Stomach (tissue), 8 donors: ENCODE measurements at regions not wholly inside any gene's neighbourhood (a gene's known extent, or its start where the extent isn't known, plus 50 kb on each side); places are given as distances from the start of the nearest gene placed in this dataset.

ENCODE experiments used
- DNase-seq, 2 donors: peaks; one replicate each; pipeline versions ENCODE4 v3.0.0 to v3.0.0-alpha.2; 2013 to 2019
- H3K27ac ChIP-seq, 5 donors: fragments of 200-600 bp in 4 of 5; sonication (generic) in 4 of 5; one replicate each; pipeline ENCODE4 v1.5.1; 2013 to 2019; ENCODE audit warnings: mild to moderate bottlenecking in 1 of 5, moderate library complexity in 1 of 5
- H3K27me3 ChIP-seq, 3 donors: fragments of 200-600 bp; sonication (generic); one replicate each; pipeline ENCODE4 v1.5.1; 2017 to 2019; ENCODE audit warnings: mixed run types in 1 of 3
- H3K36me3 ChIP-seq, 4 donors: fragments of 200-600 bp; sonication (generic); 1 replicate in 3 of 4; 2 replicates in 1 of 4; pipeline ENCODE4 v1.5.1; 2016 to 2019
- H3K4me1 ChIP-seq, 4 donors: fragments of 200-600 bp; sonication (generic); one replicate each; pipeline ENCODE4 v1.5.1; 2016 to 2019
- H3K4me3 ChIP-seq, 4 donors: fragments of 200-600 bp; sonication (generic) in 3 of 4; one replicate each; pipeline ENCODE4 v1.5.1; 2016 to 2019; ENCODE audit warnings: mild to moderate bottlenecking in 1 of 4
- H3K9me3 ChIP-seq, 4 donors: fragments of 200-600 bp; sonication (generic); one replicate each; pipeline ENCODE4 v1.5.1; 2016 to 2019
- EP300 ChIP-seq: sonication (generic); formaldehyde crosslinking; IDR thresholded peaks from one replicate; pipeline ENCODE4 v1.6.1; 2017; ENCODE audit warnings: antibody characterized with exemption
- POLR2A ChIP-seq, 4 donors: fragments of 450-650 bp; IDR thresholded peaks; one replicate each; pipeline ENCODE4 v1.6.1; 2016; ENCODE audit warnings: antibody characterized with exemption in 4 of 4, control low read depth in 2 of 4, mild to moderate bottlenecking in 1 of 4, moderate library complexity in 1 of 4
- POLR2AphosphoS5 ChIP-seq, 3 donors: sonication (generic); formaldehyde crosslinking; IDR thresholded peaks; one replicate each; pipeline ENCODE4 v1.6.1; 2016; ENCODE audit warnings: antibody characterized with exemption in 3 of 3
- WGBS, 5 donors: extraction: QIAGEN DNeasy Blood & Tissue Kit in 3 of 5; methylation state at CpG; one replicate each; pipeline versions ENCODE4 v1.1.5 to v1.1.7; 2013 to 2018; 5-methylcytosine and 5-hydroxymethylcytosine counted together
- intact Hi-C: fragments of 100-400 bp; cut with DNase I; formaldehyde crosslinking; loops from one replicate; pipeline ENCODE4 v1.15.1; 2023; ENCODE audit warnings: low total_unique reads
- TF ChIP-seq, protein P1 (sequence below), 7 experiments: fragments of 450-650 bp in 4 of 7; fragments of 200-600 bp in 3 of 7; sonication (generic) in 3 of 7; IDR thresholded peaks; one replicate each; pipeline ENCODE4 v1.5.1; 2016 to 2019; ENCODE audit warnings: antibody characterized with exemption in 7 of 7, control low read depth in 2 of 7, mild to moderate bottlenecking in 1 of 7
- donor health status: healthy with polysubstance abuse.
- donor health status: Bipolar disorder and iron deficiency.
- donor health status: healthy.

DNA sequence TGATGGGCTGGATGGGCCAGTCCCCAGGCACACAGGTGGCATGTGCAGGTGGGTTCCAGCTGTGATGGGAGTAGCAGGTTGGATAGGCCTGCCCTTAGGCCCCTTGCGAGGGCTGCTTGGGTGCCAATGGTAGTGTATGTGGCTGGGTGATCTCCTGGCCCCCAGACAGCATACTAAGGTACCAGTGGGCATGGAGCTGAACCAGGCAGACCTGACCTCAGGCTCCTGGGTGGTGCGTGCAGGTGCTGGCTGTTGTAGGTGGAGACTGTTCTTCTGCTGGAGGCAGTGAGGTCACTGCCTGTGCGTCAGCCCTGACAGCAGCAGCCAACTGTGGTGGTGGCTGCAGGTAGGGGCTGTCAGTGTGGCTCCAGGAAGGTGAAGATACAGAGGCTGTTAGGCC lies 384.7 kb downstream of the ANKRD7 start:
- peaks cover 0 to 12% (median 0%) of the 10 kb centered on the region in 4 donors for H3K9me3 ChIP-seq
- H3K27ac ChIP-seq, result no peak overlapping the region
- 76 to 96% (median 88%) methylated on average over 2 to 3 of the region's 3 CpGs for WGBS, 5 donors
- intact Hi-C loops, result no loop called here
- no peak overlapping the region for H3K4me3 ChIP-seq
- TF ChIP-seq POLR2A (IDR thresholded peaks at IDR 0.05), result no peak
- TF ChIP-seq POLR2AphosphoS5 (IDR thresholded peaks at IDR 0.05), result no peak
- TF ChIP-seq, protein P1, sequence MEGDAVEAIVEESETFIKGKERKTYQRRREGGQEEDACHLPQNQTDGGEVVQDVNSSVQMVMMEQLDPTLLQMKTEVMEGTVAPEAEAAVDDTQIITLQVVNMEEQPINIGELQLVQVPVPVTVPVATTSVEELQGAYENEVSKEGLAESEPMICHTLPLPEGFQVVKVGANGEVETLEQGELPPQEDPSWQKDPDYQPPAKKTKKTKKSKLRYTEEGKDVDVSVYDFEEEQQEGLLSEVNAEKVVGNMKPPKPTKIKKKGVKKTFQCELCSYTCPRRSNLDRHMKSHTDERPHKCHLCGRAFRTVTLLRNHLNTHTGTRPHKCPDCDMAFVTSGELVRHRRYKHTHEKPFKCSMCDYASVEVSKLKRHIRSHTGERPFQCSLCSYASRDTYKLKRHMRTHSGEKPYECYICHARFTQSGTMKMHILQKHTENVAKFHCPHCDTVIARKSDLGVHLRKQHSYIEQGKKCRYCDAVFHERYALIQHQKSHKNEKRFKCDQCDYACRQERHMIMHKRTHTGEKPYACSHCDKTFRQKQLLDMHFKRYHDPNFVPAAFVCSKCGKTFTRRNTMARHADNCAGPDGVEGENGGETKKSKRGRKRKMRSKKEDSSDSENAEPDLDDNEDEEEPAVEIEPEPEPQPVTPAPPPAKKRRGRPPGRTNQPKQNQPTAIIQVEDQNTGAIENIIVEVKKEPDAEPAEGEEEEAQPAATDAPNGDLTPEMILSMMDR (IDR thresholded peaks at IDR 0.05), result no peak
- no peak for DNase-seq
- no peaks in the 10 kb centered on the region for H3K4me1 ChIP-seq
- no peaks in the 10 kb centered on the region for H3K36me3 ChIP-seq
- peaks cover 0 to 3% (median 0%) of the 10 kb centered on the region in 3 donors for H3K27me3 ChIP-seq

DNA sequence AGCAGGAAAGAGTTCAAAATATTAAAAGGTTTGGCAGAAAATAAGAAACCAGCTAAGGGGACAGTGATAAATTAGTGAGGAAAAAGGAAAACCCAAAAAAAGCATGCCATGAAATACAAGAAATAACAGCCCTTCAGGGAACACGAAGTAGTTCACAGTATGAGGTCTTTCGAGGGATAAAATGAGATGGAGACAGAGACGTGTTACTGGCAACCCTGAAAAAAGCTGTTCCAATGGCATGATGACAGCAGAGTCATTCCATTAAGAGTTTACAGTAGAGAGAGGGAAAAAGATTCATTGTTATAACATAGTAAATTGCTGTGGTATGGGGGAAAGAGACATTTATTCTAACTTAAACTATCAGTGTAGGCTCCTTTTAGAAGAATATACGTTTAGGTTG lies 391.2 kb downstream of the ANKRD7 start:
- Histone ChIP-seq H3K36me3 (no peaks in the 10 kb centered on the region), H3K27me3 (no peaks in the 10 kb centered on the region), H3K9me3 (no peaks in the 10 kb centered on the region), H3K27ac (no peak overlapping the region), H3K4me3 (no peak overlapping the region), H3K4me1 (no peaks in the 10 kb centered on the region)
- TF ChIP-seq EP300, result no peak
- TF ChIP-seq, protein P1 (IDR thresholded peaks at IDR 0.05), result no peak
- WGBS, 5 donors, result 61 to 72% (median 65%) methylated on average over 4 of the region's 4 CpGs
- intact Hi-C loops, result no loop called here
- no peak for DNase-seq

DNA sequence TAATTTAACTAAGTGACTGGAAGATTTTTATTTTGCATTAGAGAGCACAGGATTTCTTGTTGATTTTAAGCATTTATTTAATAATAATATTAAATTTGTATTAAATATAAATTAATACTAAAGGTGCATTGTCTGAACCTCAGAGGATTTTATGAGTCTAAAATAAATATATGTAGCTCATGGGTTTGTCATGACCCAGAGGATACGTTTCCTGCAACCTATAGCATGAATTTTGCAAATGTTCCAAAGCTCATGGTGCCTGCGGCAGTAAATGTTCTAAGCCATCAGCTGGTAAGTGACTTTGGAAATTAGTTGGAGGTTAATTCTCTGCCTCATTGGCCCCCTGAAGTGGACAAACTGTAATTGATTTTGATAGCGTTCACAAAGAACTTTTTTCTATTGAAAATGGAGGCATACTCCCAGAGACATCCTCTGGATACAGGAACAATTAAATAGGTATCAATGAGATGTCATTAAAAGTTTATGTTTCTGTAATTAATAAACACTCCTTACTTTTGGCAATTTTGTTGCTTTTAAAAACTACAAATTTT lies 397.4 kb downstream of the ANKRD7 start:
- Histone ChIP-seq H3K9me3 (peaks cover 0 to 3% (median 0%) of the 10 kb centered on the region in 4 donors), H3K4me1 (no peaks in the 10 kb centered on the region), H3K4me3 (no peak overlapping the region), H3K27ac (no peak overlapping the region), H3K36me3 (no peaks in the 10 kb centered on the region), H3K27me3 (no peaks in the 10 kb centered on the region)
- DNase-seq, result no peak
- TF ChIP-seq POLR2A (IDR thresholded peaks at IDR 0.05) (no peak), POLR2AphosphoS5 (IDR thresholded peaks at IDR 0.05) (no peak), EP300 (no peak)
- TF ChIP-seq, protein P1 (IDR thresholded peaks at IDR 0.05), result no peak
- 66 to 74% (median 72%) methylated on average over 3 of the region's 3 CpGs for WGBS, 5 donors
- intact Hi-C loops, result no loop called here

DNA sequence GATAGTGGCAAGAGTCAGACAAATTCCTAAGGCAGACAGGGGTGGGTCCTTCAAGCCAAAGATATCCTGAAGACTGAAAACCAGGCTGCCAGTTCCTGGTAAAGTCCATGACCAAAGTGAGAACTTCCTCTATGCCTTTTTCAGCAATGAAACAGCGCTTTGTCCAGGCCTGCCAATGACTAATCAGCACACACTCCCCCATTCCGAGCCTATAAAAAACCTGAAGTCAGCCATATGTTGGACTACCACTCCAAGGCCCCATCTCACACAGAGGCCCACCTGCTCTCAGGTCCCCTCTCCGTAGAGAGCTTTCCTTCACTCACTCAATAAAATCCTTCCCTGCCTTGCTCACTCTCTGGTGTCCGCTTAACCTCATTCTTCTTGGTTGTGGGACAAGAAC lies 402.2 kb downstream of the ANKRD7 start:
- no peaks in the 10 kb centered on the region for H3K36me3 ChIP-seq
- H3K4me1 ChIP-seq, result no peaks in the 10 kb centered on the region
- peaks cover 0 to 11% (median 6%) of the 10 kb centered on the region in 4 donors for H3K9me3 ChIP-seq
- no peak for DNase-seq
- intact Hi-C loops, result no loop called here
- H3K27ac ChIP-seq, result no peak overlapping the region
- no peaks in the 10 kb centered on the region for H3K27me3 ChIP-seq
- 68 to 97% (median 85%) methylated on average over 4 of the region's 4 CpGs for WGBS, 5 donors
- H3K4me3 ChIP-seq, result no peak overlapping the region
- TF ChIP-seq, protein P1 (IDR thresholded peaks at IDR 0.05), result no peak
- TF ChIP-seq POLR2A (IDR thresholded peaks at IDR 0.05) (no peak), POLR2AphosphoS5 (IDR thresholded peaks at IDR 0.05) (no peak), EP300 (no peak)
